Ectodermal cell (in vitro differentiated cells): ENCODE measurements at regions not wholly inside any gene's neighbourhood (a gene's known extent, or its start where the extent isn't known, plus 50 kb on each side); places are given as distances from the start of the nearest gene placed in this dataset.

ENCODE experiments used
- H3K27ac ChIP-seq: 2 replicates; pipeline ENCODE4 v1.7.0; 2013; ENCODE audit warnings: mild to moderate bottlenecking, low read depth, low read length; ENCODE audit not compliant: insufficient read depth, poor library complexity, severe bottlenecking
- H3K27me3 ChIP-seq: 2 replicates; pipeline ENCODE4 v1.7.0; 2013; ENCODE audit warnings: mild to moderate bottlenecking, low read length; ENCODE audit not compliant: insufficient read depth, control insufficient read depth, poor library complexity, severe bottlenecking
- H3K36me3 ChIP-seq: one replicate; pipeline ENCODE4 v1.7.0; 2013; ENCODE audit warnings: low read length; ENCODE audit not compliant: control insufficient read depth, insufficient read depth
- H3K4me1 ChIP-seq: one replicate; pipeline ENCODE4 v1.7.0; 2013; ENCODE audit warnings: low read length; ENCODE audit not compliant: control insufficient read depth, insufficient read depth
- H3K4me3 ChIP-seq: 2 replicates; pipeline ENCODE4 v1.7.0; 2013; ENCODE audit warnings: low read depth, low read length, control low read depth; ENCODE audit not compliant: insufficient read depth
- H3K9me3 ChIP-seq: 2 replicates; pipeline ENCODE4 v1.7.0; 2013; ENCODE audit warnings: mild to moderate bottlenecking, low read length, moderate library complexity; ENCODE audit not compliant: control insufficient read depth
- WGBS, 2 experiments: methylation state at CpG; one replicate each; pipeline ENCODE4 v1.1.7; 2013; ENCODE audit warnings: missing lambda C conversion rate in 2 of 2; 5-methylcytosine and 5-hydroxymethylcytosine counted together

- no peaks in the 10 kb centered on the region for H3K9me3 ChIP-seq
- H3K27me3 ChIP-seq: peaks cover 17% of the 10 kb centered on the region
- no peak overlapping the region for H3K27ac ChIP-seq
- H3K4me1 ChIP-seq: no peaks in the 10 kb centered on the region
- H3K36me3 ChIP-seq: no peaks in the 10 kb centered on the region
- 89% methylated on average over 1 of the region's 1 CpG for WGBS, 2 experiments
- no peak overlapping the region for H3K4me3 ChIP-seq
Observed at GRCh38 chr16:51017969-51018368, 133.1 kb downstream of the SALL1 start.

GRCh38 chr16:51012396-51012795 is 138.7 kb downstream of the SALL1 start:
- Histone ChIP-seq H3K27me3 (no peaks in the 10 kb centered on the region), H3K4me3 (no peak overlapping the region), H3K27ac (no peak overlapping the region), H3K36me3 (no peaks in the 10 kb centered on the region), H3K4me1 (no peaks in the 10 kb centered on the region), H3K9me3 (no peaks in the 10 kb centered on the region)
- 86 to 89% methylated on average over 4 of the region's 4 CpGs for WGBS, 2 experiments

- no peak overlapping the region for H3K27ac ChIP-seq
- WGBS, 2 experiments: 97 to 100% methylated on average over 4 of the region's 4 CpGs
- H3K4me3 ChIP-seq: no peak overlapping the region
- no peaks in the 10 kb centered on the region for H3K9me3 ChIP-seq
- H3K27me3 ChIP-seq: no peaks in the 10 kb centered on the region
- H3K36me3 ChIP-seq: no peaks in the 10 kb centered on the region
- H3K4me1 ChIP-seq: no peaks in the 10 kb centered on the region
Observed at GRCh38 chr16:51010817-51011216, 140.3 kb downstream of the SALL1 start.

- Histone ChIP-seq H3K9me3 (no peaks in the 10 kb centered on the region), H3K27me3 (no peaks in the 10 kb centered on the region), H3K4me3 (no peak overlapping the region), H3K27ac (no peak overlapping the region), H3K36me3 (no peaks in the 10 kb centered on the region), H3K4me1 (no peaks in the 10 kb centered on the region)
Observed at GRCh38 chr16:51009813-51010212, 141.3 kb downstream of the SALL1 start.

- H3K9me3 ChIP-seq: no peaks in the 10 kb centered on the region
- no peaks in the 10 kb centered on the region for H3K36me3 ChIP-seq
- no peak overlapping the region for H3K4me3 ChIP-seq
- H3K27ac ChIP-seq: no peak overlapping the region
- H3K27me3 ChIP-seq: no peaks in the 10 kb centered on the region
- H3K4me1 ChIP-seq: no peaks in the 10 kb centered on the region
- 93 to 100% methylated on average over 3 of the region's 3 CpGs for WGBS, 2 experiments
Observed at GRCh38 chr16:51009359-51009758, 141.7 kb downstream of the SALL1 start.

- H3K9me3 ChIP-seq: no peaks in the 10 kb centered on the region
- H3K27ac ChIP-seq: no peak overlapping the region
- H3K4me3 ChIP-seq: no peak overlapping the region
- WGBS, 2 experiments: 93 to 98% methylated on average over 6 of the region's 6 CpGs
- H3K27me3 ChIP-seq: no peaks in the 10 kb centered on the region
- no peaks in the 10 kb centered on the region for H3K4me1 ChIP-seq
- H3K36me3 ChIP-seq: no peaks in the 10 kb centered on the region
Observed at GRCh38 chr16:51008607-51009006, 142.5 kb downstream of the SALL1 start.

GRCh38 chr16:51008037-51008436 is 143.0 kb downstream of the SALL1 start:
- 87 to 94% methylated on average over 1 of the region's 1 CpG for WGBS, 2 experiments
- Histone ChIP-seq H3K27me3 (no peaks in the 10 kb centered on the region), H3K27ac (no peak overlapping the region), H3K36me3 (no peaks in the 10 kb centered on the region), H3K9me3 (no peaks in the 10 kb centered on the region), H3K4me3 (no peak overlapping the region), H3K4me1 (no peaks in the 10 kb centered on the region)

GRCh38 chr16:51003850-51004566 is 147.1 kb downstream of the SALL1 start:
- no peaks in the 10 kb centered on the region for H3K27me3 ChIP-seq
- H3K4me1 ChIP-seq: no peaks in the 10 kb centered on the region
- H3K4me3 ChIP-seq: no peak overlapping the region
- H3K9me3 ChIP-seq: no peaks in the 10 kb centered on the region
- H3K36me3 ChIP-seq: no peaks in the 10 kb centered on the region
- no peak overlapping the region for H3K27ac ChIP-seq
- 90 to 91% methylated on average over 5 of the region's 5 CpGs for WGBS, 2 experiments

GRCh38 chr16:51002881-51003490 is 148.1 kb downstream of the SALL1 start:
- Histone ChIP-seq H3K9me3 (no peaks in the 10 kb centered on the region), H3K4me3 (no peak overlapping the region), H3K27ac (no peak overlapping the region), H3K27me3 (no peaks in the 10 kb centered on the region), H3K36me3 (no peaks in the 10 kb centered on the region), H3K4me1 (no peaks in the 10 kb centered on the region)
- 93 to 94% methylated on average over 7 of the region's 7 CpGs for WGBS, 2 experiments

GRCh38 chr16:50999181-50999580 is 151.9 kb downstream of the SALL1 start:
- Histone ChIP-seq H3K27ac (no peak overlapping the region), H3K36me3 (no peaks in the 10 kb centered on the region), H3K4me1 (no peaks in the 10 kb centered on the region), H3K9me3 (no peaks in the 10 kb centered on the region), H3K4me3 (no peak overlapping the region), H3K27me3 (no peaks in the 10 kb centered on the region)
- 93 to 96% methylated on average over 7 of the region's 7 CpGs for WGBS, 2 experiments
